Tibial nerve (tissue), 4 donors: ENCODE measurements at regions not wholly inside any gene's neighbourhood (a gene's known extent, or its start where the extent isn't known, plus 50 kb on each side); places are given as distances from the start of the nearest gene placed in this dataset.
"Not testable (repeated sequence)": the region's sequence is repeated elsewhere in the genome, so short reads cannot be mapped to it uniquely, and the experiment has no call there.

Experiments used
- DNase-seq, 2 donors: peaks; one replicate each; pipeline ENCODE4 v3.0.0-alpha.2; 2019; ENCODE audit warnings: low spot score in 2 of 2
- H3K27ac ChIP-seq, 4 donors: fragments of 200-600 bp; sonication (generic) in 3 of 4; one replicate each; pipeline ENCODE4 v1.5.1; 2017 to 2019; ENCODE audit warnings: mild to moderate bottlenecking in 1 of 4
- H3K27me3 ChIP-seq, 2 donors: fragments of 200-600 bp; sonication (generic) in 1 of 2; one replicate each; pipeline versions ENCODE4 v1.5.1 to v1.6.0; 2017 to 2019
- H3K36me3 ChIP-seq, 3 donors: fragments of 200-600 bp; sonication (generic); one replicate each; pipeline ENCODE4 v1.5.1; 2018 to 2019
- H3K4me1 ChIP-seq, 4 donors: fragments of 200-600 bp; sonication (generic) in 3 of 4; one replicate each; pipeline ENCODE4 v1.5.1; 2017 to 2019
- H3K4me3 ChIP-seq, 4 donors: fragments of 200-600 bp; sonication (generic) in 3 of 4; one replicate each; pipeline ENCODE4 v1.5.1; 2017 to 2019; ENCODE audit warnings: mild to moderate bottlenecking in 1 of 4, moderate library complexity in 1 of 4
- H3K9me3 ChIP-seq, 4 donors: fragments of 200-600 bp; sonication (generic) in 3 of 4; one replicate each; pipeline ENCODE4 v1.5.1; 2017 to 2019
- CTCF ChIP-seq, 5 experiments: fragments of 200-600 bp in 3 of 5; fragments of 450-650 bp in 2 of 5; sonication (generic) in 3 of 5; IDR thresholded peaks; one replicate each; pipeline ENCODE4 v1.5.1; 2016 to 2019; ENCODE audit warnings: antibody characterized with exemption in 5 of 5, mild to moderate bottlenecking in 3 of 5, moderate library complexity in 2 of 5
- EP300 ChIP-seq, 2 donors: sonication (generic); formaldehyde crosslinking; IDR thresholded peaks; one replicate each; pipeline ENCODE4 v1.6.1; 2017; ENCODE audit warnings: antibody characterized with exemption in 2 of 2, mild to moderate bottlenecking in 1 of 2
- POLR2A ChIP-seq, 2 donors: fragments of 450-650 bp; IDR thresholded peaks; one replicate each; pipeline ENCODE4 v1.6.1; 2017; ENCODE audit warnings: antibody characterized with exemption in 2 of 2, mild to moderate bottlenecking in 2 of 2, moderate library complexity in 2 of 2
- WGBS, 2 donors: methylation state at CpG; one replicate each; pipeline ENCODE4 v1.1.5; 2018; 5-methylcytosine and 5-hydroxymethylcytosine counted together

DNA sequence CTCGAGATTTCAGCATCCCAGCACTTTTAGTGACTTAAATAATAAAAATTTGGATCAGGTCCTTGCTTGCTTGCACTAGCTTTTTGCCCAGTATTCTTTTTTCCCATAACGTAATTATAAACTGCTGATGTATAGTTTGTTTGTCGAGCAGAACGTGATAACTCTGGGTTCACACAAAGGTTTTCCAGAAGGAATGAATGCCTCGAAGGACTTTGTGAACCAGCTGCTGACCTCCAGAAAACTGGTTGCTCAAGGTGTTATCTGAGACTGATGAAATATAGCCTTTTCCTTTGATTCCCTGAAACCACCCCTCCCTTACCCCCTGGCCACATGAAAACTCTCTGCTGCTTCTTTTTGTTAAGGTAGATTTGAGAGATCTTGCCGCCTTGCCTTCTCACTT is 229.1 kb upstream of the CARD18 start:
- no peak overlapping the region for H3K27ac ChIP-seq
- H3K9me3 ChIP-seq: no peaks in the 10 kb centered on the region
- DNase-seq: no peak
- WGBS, 2 donors: 26 to 39% methylated on average over 6 of the region's 6 CpGs
- no peaks in the 10 kb centered on the region for H3K27me3 ChIP-seq
- H3K4me3 ChIP-seq: no peak overlapping the region
- no peaks in the 10 kb centered on the region for H3K36me3 ChIP-seq
- TF ChIP-seq POLR2A (IDR thresholded peaks at IDR 0.05): no peak
- TF ChIP-seq CTCF (IDR thresholded peaks at IDR 0.05): no peak
- no peak for TF ChIP-seq EP300 (IDR thresholded peaks at IDR 0.05)
- H3K4me1 ChIP-seq: no peaks in the 10 kb centered on the region

DNA sequence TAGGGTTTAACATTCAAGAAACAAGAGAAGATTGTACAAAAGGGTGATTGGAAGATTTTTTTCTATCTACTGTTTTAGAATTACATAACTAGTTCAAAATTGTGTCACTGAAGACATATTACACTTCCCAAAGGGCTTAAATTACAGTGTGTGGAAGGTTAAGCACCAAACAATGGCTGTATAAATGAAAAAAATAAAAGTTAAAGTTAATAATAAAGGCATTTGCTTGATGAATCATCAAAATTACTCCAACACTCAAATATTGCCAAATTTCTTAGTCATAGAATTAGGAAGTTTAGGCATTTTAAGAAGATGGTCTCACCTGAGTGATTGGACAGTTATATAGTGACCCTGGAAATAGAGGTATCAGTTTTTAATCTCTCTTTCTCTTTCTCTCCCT is 227.6 kb upstream of the CARD18 start:
- TF ChIP-seq POLR2A (IDR thresholded peaks at IDR 0.05): no peak
- no peak for TF ChIP-seq CTCF (IDR thresholded peaks at IDR 0.05)
- TF ChIP-seq EP300 (IDR thresholded peaks at IDR 0.05): no peak
- no peaks in the 10 kb centered on the region for H3K9me3 ChIP-seq
- no peak overlapping the region for H3K27ac ChIP-seq
- H3K4me3 ChIP-seq: no peak overlapping the region
- no peak for DNase-seq
- H3K36me3 ChIP-seq: no peaks in the 10 kb centered on the region
- no peaks in the 10 kb centered on the region for H3K27me3 ChIP-seq
- H3K4me1 ChIP-seq: no peaks in the 10 kb centered on the region

- Histone ChIP-seq H3K4me1 (no peaks in the 10 kb centered on the region), H3K36me3 (no peaks in the 10 kb centered on the region), H3K9me3 (no peaks in the 10 kb centered on the region), H3K4me3 (no peak overlapping the region), H3K27me3 (no peaks in the 10 kb centered on the region), H3K27ac (no peak overlapping the region)
- TF ChIP-seq CTCF (IDR thresholded peaks at IDR 0.05) (no peak), POLR2A (IDR thresholded peaks at IDR 0.05) (no peak), EP300 (IDR thresholded peaks at IDR 0.05) (no peak)
- WGBS, 2 donors: 77 to 81% methylated on average over 1 of the region's 1 CpG
- no peak for DNase-seq
Observed at GRCh38 chr11:105361651-105362050, 222.1 kb upstream of the CARD18 start.

- no peak overlapping the region for H3K4me3 ChIP-seq
- 89 to 94% methylated on average over 1 of the region's 1 CpG for WGBS, 2 donors
- H3K27me3 ChIP-seq: no peaks in the 10 kb centered on the region
- H3K36me3 ChIP-seq: no peaks in the 10 kb centered on the region
- no peak for DNase-seq
- no peak overlapping the region for H3K27ac ChIP-seq
- H3K4me1 ChIP-seq: no peaks in the 10 kb centered on the region
- no peak for TF ChIP-seq POLR2A (IDR thresholded peaks at IDR 0.05)
- no peak for TF ChIP-seq CTCF (IDR thresholded peaks at IDR 0.05)
- no peak for TF ChIP-seq EP300 (IDR thresholded peaks at IDR 0.05)
- no peaks in the 10 kb centered on the region for H3K9me3 ChIP-seq
Observed at GRCh38 chr11:105357764-105358163, 218.2 kb upstream of the CARD18 start.

- Histone ChIP-seq H3K27me3 (no peaks in the 10 kb centered on the region), H3K36me3 (no peaks in the 10 kb centered on the region), H3K27ac (no peak overlapping the region), H3K4me1 (no peaks in the 10 kb centered on the region), H3K4me3 (no peak overlapping the region), H3K9me3 (no peaks in the 10 kb centered on the region)
- 42 to 61% methylated on average over 1 of the region's 1 CpG for WGBS, 2 donors
- TF ChIP-seq CTCF (IDR thresholded peaks at IDR 0.05) (no peak), POLR2A (IDR thresholded peaks at IDR 0.05) (no peak), EP300 (IDR thresholded peaks at IDR 0.05) (no peak)
- no peak for DNase-seq
Observed at GRCh38 chr11:105357146-105357545, 217.6 kb upstream of the CARD18 start.

- DNase-seq, H3K4me1 ChIP-seq, H3K4me3 ChIP-seq, H3K27me3 ChIP-seq, H3K36me3 ChIP-seq, H3K27ac ChIP-seq: not testable (repeated sequence)
- WGBS, 2 donors: 89 to 93% methylated on average over 2 to 3 of the region's 3 CpGs
- peaks cover 0 to 15% (median 0%) of the 10 kb centered on the region in 4 donors for H3K9me3 ChIP-seq
Observed at GRCh38 chr11:105349867-105350266, 210.3 kb upstream of the CARD18 start.
